AG09319 (cell line): ENCODE measurements at regions not wholly inside any gene's neighbourhood (a gene's known extent, or its start where the extent isn't known, plus 50 kb on each side); places are given as distances from the start of the nearest gene placed in this dataset.

Experiments
- DNase-seq: peaks from one replicate; pipeline ENCODE4 v3.0.0-alpha.2; 2010; ENCODE audit warnings: low read depth; ENCODE audit errors: extremely low read depth
- CTCF ChIP-seq: IDR thresholded peaks from 2 replicates; pipeline ENCODE4 v1.5.1; 2011; ENCODE audit warnings: low read depth, mild to moderate bottlenecking, inconsistent platforms, low read length, moderate library complexity

DNA sequence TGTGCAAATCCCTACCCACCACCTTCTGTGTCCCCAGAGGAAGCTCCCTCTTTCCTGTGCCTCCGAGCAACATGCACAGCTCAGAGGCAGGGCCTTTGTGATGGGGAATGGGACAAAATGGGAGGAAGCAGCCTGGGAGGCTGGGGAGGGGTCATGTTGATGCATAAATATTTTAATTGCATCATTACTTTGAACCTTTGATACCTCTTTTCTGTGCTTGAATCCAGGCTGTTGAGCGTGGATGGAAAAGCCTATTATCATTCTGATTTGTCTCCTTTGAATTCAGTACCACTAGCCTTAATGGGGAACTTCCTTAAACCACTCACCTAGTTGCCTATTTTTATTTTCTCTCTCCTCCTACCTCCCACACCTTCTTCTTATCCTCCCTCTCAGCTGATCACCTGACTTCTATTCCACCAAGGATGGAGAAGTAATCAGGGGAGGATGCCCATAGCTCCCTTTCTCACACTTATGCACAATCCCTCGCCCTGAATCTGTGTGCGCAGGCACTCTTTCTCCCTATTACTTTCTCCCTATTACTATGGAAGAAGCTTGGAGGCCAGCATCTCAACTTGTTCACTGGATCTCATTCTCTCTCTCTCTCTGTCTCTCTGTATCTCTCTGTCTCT, 78.5 kb downstream of the SEC61G start:
- DNase-seq, result no peak
- no peak for TF ChIP-seq CTCF

GRCh38 chr7:54679490-54679817, 79.6 kb downstream of the SEC61G start:
- no peak for TF ChIP-seq CTCF
- no peak for DNase-seq

DNA sequence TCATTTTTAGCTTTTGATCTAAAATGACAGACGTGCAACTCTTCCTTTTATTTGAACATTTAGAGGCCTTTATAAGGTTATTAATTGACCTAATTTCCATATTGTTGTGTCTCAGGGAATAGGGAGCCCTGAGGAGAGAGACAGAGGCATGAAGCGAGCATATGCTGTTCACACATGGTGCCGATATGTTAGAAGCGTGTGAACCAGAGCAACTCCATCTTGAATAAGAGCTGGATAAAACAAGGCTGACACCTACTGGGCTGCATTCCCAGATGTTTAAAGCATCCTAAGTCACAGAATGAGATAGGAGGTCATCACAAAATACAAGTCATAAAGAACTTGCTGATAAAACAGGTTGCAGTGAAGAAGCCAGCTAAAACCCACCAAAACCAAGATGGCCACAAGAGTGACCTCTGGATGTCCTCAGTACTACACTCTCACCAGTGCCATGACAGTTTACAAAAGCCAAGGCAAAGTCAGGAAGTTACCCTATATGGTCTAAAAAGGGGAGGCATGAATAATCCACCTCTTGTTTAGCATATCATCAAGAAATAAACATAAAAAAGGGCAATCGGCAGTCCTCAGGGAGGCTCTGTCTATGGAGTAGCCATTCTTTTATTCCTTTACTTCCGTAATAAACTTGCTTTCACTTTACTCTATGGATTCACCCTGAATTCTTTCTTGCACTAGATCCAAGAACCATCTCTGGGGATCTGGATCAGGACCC, 80.1 kb downstream of the SEC61G start:
- no peak for TF ChIP-seq CTCF
- DNase-seq, result no peak

DNA sequence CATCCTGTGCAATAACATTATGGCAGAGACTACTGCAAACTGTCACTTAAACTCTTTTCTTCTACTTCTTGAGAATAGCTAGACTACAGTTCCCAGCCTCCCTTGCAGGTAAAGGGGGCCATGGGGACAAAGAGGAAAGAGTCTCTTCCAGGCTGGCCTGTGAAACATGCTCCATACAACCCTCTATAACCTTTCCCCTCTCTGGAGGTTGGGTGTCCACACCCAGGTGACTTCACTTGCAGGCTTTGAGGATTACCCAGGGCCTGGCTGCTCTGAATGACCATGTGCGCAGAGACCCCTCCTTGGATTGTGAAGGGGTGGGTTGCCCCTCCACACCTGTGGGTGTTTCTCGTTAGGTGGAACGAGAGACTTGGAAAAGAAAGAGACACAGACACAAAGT, 84.1 kb downstream of the SEC61G start:
- no peak for TF ChIP-seq CTCF

DNA sequence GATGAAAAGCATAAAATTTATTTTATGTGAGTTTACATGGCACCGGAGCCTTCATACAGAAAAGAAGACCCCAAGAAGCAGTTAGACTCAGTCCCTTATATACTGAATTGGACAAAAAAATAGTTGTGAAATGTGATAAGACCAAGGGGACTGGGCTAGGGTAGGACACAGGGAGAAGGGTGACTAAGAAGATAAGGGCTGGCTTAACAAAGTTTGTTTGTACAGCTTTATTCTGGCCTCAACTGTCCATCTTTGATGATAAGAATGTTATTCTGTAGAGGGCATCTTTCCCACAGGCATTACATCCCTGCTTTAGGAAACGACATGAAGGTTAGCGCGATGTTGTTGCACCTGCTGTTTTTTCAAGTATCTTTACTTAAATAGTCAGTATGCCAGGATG, 86.5 kb downstream of the SEC61G start:
- DNase-seq, result no peak
- no peak for TF ChIP-seq CTCF

More for the DNA sequence above, 84.1 kb downstream of the SEC61G start:
- no peak for DNase-seq

- TF ChIP-seq CTCF, result peak; percentile 21
- no peak for DNase-seq
Measured at GRCh38 chr7:54664235-54665228, 94.5 kb downstream of the SEC61G start.
